NCI-H226 (cell line): ENCODE measurements at regions not wholly inside any gene's neighbourhood (a gene's known extent, or its start where the extent isn't known, plus 50 kb on each side); places are given as distances from the start of the nearest gene placed in this dataset.

Source experiments
- DNase-seq: peaks from one replicate; pipeline ENCODE4 v3.0.0-alpha.2; 2015

DNA sequence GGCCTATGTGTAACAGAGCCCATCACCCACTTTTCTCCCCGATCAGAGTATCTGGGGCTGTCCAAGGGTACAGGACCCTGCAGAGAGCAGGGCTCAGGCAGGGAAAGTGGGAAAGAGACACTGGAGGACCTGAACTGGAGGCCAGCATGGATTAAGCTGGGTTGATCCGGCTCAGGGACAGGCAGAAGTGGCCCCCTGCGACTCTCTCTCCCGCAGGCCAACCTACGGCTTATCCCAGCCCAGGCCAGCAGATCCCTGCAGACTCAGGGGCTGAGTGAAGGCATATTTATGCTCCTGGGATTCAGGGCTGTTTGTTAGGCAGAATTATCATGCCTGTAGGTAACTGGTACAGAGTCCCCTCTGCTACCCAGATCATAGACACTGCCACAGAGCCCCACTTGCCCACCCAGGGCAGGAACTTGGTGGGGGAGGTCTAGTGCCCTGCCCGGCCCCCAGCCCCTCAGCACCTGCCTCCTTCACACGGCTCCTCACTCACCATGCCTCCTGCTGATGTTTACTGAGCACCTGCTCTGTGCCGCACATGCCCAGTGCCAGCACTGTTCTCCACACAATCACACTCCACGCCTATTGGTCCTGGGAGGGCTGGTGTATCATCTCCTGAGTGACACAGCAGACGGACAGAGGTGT lies 87.3 kb downstream of the ADRA2C start:
- no peak for DNase-seq

DNA sequence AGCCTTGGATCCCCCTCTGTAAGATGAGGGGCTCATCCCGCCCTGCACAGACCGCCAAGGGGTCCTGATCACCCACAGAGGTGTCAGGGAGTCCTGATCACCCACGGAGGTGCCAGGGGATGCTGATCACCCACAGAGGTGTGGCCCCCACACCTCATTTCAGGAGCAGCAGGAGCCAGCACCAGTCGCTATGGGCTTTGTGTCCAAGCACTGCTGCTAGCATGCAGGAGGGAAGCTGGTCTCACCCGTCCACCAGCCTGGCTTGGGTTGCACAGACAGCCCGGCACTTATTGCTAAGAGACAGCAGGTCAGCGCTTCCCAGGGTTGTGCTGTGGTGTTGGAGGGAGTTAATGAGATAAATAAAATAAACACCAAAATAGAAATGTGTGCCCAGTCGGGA lies 88.5 kb downstream of the ADRA2C start:
- DNase-seq: no peak

DNA sequence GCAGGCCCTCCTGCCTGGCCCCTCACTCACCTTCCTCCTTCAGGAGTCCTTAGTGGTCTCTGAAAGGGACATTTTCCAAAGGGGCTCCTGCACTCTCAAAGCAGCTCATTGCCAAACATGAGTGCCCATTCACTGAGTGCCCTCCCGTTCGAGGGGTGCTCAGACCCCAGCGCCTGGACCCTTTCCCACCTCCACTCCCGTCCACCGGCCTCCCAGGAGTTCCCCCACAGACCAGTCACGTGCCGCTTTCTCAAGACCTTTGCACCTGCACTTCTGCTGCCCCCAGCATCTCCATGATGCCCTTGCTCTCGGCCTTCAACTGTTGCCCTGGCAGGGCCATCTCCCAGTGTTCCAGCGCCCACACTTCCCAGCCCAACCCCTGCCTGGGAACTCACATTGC lies 89.5 kb downstream of the ADRA2C start:
- no peak for DNase-seq

DNA sequence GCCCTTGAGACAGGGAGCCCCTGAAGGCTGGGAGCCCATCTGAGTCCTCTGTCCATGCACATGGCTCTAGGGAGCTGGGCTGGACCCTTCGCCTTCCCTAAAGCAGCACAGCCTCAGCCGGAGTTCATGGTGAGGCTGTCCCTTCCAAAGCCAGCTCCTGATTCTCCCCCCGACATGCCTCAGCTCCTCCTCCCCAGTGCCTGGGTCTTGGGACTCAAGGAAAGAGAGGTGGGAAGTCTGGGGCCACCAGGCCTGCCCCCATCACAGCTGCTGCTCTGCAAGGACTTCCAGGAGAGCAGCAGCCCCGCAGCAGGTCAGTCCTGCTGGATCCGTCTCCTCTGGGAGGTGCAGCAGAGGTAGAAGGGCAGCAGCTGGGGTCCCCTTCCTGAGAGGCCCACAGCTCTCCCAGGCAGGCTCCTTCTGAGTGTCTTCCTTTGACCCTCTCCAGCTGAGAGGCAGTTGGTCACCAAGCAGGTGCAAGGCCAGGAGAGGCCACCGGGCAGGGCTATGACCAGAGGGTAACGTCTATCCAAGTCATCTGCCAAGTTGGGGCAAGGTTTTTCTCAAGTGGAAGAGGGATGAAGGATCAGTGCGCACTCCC lies 90.5 kb downstream of the ADRA2C start:
- DNase-seq: no peak

DNA sequence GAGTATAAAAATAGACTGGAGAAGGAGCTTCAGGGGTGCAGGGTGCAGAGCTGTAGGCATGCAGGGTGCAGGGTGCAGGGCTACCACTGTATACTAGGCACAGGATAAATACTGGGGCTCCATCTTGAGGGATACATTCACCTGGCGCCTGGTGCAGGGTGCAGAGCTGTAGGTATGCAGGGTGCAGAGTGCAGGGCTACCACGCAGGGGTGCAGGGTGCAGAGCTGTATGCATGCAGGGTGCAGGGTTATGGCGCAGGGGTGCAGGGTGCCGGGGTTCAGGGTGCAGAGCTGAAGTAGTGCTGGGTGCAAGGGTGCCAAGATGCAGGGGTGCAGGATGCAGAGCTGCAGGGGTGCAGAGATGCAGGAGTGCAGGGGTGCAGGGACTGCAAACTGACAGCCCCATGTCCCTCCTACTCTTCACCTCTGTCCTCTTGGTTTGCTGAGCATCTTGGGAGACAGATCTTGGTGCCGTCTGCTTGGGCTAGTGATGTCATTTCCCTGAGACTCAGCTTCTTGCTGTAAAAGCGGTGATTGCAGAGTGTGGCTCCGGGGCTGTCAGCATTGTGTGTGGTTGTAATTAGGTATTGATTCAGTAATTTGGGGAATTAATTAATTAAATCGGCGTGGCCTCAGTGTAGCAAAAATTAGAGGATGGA lies 91.2 kb downstream of the ADRA2C start:
- DNase-seq: no peak

DNA sequence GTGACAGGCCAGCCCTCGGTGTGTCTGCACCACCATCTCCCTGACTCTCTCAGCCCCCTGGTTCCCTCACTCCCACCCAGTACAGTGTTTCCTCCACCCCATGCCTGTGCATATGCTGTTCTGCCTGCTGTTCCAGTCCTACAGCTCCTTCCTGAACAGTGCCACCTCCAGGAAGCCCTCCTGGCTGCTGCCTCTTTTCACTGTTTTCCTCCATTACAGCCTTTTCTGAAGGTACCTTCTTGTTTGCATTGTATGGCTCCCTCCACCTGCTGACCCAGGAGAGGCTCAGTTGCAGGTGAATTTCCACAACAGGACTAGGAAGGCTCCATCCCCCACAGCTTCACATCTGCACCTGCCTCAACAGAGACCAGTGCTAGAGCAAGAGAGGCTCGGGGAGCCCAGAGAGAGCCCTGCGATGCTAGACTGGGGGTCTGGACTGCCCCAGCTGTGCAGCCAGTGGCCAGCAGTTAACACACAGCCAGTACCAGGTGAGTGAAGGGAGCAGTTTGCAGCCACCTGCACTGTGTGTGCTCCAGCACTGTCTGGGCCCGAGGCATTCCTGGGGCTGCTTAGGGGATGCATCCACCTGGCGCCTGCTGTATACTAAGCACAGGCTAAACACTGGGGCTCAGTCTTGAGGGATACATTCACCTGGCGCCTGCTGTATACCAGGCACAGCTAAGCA lies 92.0 kb downstream of the ADRA2C start:
- no peak for DNase-seq

DNA sequence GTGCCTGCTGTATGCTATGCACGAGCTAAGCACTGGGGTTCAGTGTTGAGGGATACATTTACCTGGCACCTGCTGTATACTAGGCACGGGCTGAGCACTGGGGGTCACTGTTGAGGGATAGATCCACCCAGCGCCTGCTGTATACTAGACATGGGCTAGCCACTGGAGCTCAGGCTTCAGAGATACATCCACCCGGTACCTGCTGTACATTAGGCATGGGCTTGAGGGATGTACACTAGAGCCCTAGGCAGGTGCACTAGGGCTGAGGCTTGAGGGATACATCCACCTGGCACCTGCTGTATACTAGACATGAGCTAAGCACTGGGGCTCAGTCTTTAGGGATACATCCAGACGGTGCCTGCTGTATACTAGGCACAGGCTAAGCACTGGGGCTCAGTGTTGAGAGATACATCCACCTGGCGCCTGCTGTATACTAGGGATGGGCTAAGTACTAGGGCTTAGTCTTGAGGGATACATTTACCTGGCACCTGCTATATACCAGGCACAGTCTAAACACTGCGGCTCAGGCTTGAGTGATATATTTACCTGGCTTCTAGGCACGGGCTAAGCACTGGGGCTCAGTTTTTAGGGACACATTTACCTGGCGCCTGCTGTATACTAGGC lies 92.7 kb downstream of the ADRA2C start:
- no peak for DNase-seq

DNA sequence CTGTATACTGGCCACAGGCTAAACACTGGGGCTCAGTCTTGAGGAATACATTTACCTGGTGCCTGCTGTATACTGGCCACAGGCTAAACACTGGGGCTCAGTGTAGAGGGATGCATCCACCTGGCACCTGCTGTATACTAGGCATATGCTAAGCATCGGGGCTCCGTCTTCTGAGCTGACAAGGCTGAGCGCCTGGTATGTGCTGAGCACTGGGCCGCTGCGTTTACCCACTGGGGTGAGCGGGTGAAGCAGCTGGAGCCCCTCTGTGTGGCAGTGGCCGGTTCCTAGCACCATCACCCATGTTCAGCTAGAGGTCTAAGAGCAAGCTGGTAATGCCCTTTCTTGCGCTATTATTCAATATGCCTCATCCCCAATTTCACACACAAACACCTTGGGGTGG lies 93.4 kb downstream of the ADRA2C start:
- no peak for DNase-seq

DNA sequence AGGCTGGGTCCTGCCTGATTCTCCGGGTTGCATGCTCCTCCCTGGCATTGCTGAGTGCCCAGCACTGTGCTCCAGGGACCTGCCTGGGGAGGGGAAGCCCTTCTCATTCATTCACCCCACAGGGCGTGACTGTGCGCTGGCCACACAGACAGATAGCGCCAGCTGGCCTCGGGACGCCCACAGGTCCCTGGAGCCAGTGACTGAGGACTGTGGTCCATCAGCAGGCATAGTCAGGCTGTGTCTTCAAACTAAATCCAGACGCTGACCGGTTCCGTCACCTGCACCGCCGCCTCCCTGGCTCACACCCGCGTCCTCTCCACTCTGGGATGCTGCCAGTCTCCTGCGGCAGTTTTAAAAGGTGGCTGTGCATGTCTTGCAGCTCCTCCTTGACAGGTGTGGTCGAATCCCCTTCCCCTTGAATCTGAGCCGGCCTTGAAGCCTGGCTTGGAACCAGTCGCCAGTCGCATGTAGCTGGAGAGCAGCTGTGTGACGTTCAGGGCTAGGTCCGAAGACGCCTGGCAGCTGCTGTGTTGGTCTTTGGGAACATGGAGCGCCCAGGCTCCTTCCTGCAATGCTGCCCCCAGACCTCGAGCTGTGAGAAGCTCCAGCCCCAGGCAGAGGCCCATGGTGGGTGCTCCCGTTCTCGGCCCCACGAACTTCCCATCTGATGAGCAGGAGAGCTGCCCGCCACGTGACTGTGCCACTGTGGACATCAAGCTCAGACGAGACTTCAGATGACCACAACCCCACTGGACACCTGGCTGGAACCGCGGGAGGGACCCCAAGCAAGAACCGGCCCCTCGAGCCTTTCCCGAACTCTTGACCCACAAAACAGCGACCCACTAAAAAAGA lies 94.1 kb downstream of the ADRA2C start:
- no peak for DNase-seq

DNA sequence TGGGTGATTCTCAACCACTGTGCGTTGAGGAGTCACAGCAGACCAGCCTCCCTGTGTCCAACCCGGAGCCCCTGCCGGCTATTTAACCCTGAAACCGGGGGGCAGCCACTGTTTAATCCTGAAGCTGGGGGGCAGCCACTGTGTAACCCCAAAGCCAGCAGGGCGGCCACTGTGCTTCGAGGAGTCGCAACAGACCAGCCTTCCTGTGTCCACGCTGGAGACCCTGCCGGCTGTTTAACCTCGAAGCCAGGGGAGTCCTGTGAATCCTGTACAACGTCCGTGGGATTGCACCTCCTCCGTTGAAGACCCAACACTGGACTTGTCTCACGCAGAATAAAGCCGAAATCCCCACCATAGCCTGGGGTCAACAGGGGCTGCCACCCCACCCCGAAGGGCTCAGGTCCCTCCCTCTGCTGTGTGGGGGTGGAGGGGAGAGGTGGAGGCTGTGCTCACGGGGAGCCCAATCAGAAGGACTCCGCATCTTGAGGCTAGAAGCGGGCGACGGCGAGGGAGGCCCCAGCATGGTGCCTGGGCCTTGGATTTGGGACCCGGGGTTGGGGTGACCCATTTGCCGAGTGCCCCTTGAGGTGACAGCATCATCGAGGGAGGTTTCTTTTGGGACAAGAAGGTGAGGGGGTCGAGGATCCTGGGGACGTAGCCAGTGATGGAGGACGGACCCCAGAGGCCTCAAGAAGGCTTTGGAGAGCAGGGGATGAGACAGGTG lies 94.9 kb downstream of the ADRA2C start:
- DNase-seq: no peak

DNA sequence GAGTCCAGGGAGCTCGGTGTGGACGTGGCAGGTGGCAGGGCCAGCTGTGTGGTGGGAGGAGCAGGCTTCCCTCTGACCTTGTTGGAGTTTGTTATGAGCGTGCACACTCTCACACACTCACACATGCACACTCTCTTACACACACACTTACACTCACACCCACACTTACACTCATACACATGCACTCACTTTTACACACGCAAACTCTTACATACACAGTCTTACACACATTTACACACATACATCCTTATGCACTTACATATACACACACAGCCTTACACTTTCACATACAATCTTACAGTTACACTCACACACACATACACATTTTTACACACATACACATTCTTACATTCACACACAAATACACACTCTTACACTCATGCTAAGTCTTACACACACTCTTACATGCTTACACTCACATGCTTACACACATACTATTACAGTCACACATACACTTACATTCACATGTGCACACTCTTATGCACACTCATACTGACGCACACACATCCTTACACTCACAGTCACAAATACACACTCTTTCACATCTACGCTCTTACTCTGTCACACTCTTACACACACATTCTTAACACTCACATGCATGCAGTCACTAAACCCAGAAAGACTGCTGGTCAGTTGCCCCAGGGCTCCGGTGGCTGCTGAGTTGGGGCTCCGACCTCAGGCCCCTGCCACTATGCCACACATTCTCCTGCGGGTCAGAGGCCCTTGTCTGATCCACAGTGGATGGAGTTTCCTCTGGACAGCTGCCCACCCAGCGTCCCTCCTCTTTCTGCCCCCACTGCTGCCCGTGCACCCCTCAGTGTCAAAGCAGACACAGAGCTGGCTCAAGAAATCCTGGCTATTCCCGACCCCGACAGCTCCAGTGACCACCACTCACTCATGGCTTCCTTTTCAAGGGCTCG lies 95.8 kb downstream of the ADRA2C start:
- DNase-seq: no peak

DNA sequence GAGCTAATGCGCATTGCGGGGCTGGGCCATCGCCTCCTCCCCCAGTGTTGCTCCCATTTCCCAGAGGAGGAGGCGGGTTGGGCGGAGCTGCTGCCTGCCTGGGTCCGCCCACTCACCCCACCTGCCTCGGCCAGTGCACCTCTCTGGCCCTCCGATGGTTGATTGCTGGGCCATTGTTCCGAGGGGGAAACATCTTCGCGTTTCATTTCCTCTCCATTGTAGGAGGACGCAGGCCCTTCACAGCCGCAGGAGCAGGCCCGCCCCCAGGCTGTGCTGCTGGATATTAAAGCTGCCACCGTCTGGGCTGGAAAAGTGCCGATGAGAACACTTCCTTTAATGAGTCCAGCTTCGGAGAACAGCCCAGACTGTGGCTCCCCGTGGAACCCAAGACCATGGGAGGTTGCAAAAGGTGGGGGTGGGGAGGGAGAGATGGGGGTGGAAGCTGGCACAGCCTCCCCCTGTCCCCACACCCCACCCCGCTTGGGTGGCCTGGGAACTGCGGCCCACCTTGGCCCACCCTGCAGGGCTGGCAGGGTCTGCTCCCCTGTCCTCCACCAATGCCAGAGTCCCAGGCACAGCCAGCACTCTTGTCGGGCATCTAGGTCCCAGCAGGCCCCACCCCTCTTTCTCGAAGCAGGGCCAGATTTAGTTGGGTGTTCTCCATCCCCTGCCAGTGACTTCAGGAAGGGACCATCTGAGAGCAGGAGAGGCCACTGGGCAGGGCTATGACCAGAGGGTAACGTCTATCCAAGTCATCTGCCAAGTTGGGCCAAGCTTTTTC lies 96.6 kb downstream of the ADRA2C start:
- no peak for DNase-seq

DNA sequence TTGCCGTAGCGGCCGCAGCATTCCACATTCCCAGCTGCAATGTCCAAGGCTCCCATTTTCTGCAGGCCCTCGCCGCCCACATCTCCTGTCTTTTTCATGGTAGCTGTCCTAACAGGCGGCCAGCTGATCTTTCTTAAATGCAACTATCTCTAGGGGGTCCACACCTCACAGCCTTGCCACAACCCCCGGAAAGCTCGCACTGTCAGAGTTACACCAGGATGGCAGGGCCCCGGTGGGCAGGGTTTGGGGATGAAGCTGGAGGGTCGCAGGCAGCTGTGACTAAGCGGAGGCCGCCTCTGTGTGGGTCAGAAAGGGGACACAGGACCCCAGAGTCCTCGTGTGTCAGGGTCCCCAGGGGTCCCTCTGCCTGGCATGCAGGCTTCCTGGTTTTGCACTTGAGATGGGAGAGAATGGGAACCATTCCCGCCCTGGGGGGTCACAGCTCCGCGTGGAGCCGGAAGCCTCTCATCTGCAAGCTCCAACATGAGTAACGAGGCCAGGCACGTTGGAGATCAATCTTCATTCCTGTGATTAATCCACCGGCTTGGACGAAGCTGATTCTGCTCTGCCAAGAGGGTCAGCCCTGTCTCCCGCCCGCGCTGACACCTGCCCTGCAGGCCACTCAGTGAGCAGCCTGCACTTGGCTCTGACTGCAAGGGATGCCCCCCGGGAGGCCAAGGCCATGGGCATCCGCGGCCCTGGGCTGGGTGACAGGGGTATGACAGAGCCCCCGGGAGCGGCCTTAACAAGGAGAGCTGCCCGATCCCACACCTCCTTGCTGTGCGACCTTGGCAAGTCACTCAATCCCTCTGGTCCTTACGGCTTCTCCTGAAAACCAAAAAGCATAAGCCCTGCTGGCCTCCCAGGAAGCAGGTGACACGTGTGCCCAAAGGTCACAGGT lies 97.9 kb downstream of the ADRA2C start:
- DNase-seq: no peak

DNA sequence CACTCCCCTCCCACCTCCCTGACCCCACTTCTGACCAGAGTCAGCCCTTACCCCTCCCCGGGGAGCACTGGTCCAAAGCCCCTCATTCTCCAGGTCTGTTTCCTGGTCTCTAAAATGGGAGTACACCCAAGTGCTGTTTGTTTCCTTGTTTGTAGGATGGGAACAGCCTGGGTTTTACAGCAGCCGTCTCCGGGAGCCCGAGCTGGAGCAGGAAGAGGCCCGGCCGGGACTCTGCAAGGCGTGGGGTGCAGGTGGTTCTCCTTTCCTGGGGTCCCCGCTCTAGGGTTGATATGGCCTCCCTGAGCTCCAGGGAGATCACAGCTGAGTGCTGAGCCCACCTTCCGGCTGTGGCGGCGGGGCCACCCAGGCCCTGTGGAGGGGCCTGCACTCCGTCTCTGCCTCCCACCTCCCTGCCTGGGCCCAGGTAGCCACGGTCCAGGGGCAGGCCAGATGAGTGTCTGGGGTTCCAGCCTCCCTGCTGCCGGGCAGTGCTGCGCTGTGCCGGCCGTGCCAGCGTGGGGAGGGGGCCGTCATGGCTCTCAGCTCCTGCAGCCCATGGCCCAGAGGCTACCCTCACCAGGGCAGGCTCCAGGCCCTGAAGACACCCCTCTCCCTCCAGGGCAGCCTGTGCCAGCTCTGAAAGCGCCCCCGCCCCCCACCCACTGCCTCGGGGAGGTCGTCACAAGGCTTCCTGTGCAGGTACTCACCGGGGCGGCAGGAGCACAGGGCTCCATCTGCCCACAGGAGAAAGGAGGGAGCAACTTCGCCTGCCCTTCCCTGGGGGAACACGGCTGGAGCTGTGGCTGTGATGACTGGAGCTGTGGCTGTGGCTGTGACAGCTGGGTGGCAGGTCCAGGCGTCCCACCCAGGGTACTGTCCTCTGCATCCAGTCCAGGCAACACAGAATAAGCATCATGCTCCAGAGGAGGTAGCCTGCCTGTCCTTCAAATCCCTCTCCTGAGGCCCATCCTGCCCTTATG lies 98.8 kb downstream of the ADRA2C start:
- no peak for DNase-seq

DNA sequence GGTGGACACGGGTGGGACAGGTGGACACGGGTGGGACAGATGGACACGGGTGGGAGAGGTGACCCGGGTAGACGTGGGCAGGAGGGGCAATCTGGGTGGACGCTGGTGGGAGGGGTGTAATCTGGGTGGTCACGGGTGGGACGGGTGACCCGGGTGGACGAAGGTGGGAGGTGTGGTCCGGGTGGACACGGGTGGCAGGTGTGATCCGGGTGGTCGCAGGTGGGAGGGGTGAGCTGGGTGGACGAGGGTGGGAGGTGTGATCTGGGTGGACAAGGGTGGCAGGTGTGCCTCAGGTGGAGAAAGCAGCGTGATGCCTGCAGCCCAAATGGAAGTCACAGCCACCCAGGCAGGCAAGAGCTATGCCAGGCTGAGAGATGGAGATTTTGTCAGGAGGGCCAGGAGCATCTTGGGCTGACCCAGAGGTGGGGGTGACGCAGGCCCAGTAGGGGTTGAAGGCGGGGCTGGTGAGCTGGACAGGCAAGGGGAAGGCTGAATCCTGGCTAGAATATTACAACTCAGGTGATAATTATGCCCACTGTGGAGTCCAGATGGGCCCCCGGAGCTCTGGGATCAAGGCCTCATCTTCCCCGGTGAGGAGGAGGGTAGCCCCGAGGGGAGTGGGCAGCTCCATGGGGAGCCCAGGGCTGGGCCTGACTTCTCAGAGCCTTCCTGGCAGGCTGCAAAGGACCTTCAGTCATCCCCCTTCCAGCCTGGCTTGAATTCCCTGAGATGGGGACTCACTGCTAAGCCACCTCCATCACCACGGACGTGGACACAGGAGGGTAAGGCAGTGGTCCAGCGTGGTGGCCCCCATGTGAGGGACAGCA lies 100.0 kb downstream of the ADRA2C start:
- no peak for DNase-seq

DNA sequence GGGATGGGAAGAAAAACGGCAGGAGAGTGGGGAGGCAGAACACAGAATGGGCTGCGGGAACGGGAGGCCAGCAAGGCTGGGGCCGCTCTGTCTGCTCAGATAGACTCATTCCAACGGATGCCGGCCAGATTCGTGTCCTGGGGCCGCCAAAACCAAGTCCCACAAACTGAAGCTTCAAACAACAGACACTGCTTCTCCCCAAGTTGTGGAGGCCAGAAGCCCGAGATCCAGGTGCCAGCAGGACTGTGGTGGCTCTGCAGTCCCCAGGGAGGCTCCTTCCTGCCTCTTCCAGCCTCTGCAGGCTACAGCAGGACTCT lies 100.6 kb downstream of the ADRA2C start:
- DNase-seq: no peak
